ENCODE measurements at regions not wholly inside any gene's neighbourhood (a gene's known extent, or its start where the extent isn't known, plus 50 kb on each side); places are given as distances from the start of the nearest gene placed in this dataset.

GRCh38 chr1:218666263-218666662, 321.1 kb downstream of the TGFB2 start:
- TF ChIP-seq, protein P1, sequence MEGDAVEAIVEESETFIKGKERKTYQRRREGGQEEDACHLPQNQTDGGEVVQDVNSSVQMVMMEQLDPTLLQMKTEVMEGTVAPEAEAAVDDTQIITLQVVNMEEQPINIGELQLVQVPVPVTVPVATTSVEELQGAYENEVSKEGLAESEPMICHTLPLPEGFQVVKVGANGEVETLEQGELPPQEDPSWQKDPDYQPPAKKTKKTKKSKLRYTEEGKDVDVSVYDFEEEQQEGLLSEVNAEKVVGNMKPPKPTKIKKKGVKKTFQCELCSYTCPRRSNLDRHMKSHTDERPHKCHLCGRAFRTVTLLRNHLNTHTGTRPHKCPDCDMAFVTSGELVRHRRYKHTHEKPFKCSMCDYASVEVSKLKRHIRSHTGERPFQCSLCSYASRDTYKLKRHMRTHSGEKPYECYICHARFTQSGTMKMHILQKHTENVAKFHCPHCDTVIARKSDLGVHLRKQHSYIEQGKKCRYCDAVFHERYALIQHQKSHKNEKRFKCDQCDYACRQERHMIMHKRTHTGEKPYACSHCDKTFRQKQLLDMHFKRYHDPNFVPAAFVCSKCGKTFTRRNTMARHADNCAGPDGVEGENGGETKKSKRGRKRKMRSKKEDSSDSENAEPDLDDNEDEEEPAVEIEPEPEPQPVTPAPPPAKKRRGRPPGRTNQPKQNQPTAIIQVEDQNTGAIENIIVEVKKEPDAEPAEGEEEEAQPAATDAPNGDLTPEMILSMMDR (IDR thresholded peaks at IDR 0.05 in 2 of 3, conservative IDR thresholded peaks at IDR 0.05 in 1 of 3; ENCODE audit: borderline replicate concordance in 1 of 3, insufficient read depth in 1 of 3, low read depth in 2 of 3, low read length in 2 of 3) = no peak
- TF ChIP-seq POLR2A (IDR thresholded peaks at IDR 0.05; ENCODE audit: borderline replicate concordance, extremely low read depth, insufficient read depth, insufficient read length) (no peak), SP1 (IDR thresholded peaks at IDR 0.05; ENCODE audit: low read depth) (no peak), RAD21 (IDR thresholded peaks at IDR 0.05; ENCODE audit: low read depth) (no peak)
- TF ChIP-seq, protein P2, sequence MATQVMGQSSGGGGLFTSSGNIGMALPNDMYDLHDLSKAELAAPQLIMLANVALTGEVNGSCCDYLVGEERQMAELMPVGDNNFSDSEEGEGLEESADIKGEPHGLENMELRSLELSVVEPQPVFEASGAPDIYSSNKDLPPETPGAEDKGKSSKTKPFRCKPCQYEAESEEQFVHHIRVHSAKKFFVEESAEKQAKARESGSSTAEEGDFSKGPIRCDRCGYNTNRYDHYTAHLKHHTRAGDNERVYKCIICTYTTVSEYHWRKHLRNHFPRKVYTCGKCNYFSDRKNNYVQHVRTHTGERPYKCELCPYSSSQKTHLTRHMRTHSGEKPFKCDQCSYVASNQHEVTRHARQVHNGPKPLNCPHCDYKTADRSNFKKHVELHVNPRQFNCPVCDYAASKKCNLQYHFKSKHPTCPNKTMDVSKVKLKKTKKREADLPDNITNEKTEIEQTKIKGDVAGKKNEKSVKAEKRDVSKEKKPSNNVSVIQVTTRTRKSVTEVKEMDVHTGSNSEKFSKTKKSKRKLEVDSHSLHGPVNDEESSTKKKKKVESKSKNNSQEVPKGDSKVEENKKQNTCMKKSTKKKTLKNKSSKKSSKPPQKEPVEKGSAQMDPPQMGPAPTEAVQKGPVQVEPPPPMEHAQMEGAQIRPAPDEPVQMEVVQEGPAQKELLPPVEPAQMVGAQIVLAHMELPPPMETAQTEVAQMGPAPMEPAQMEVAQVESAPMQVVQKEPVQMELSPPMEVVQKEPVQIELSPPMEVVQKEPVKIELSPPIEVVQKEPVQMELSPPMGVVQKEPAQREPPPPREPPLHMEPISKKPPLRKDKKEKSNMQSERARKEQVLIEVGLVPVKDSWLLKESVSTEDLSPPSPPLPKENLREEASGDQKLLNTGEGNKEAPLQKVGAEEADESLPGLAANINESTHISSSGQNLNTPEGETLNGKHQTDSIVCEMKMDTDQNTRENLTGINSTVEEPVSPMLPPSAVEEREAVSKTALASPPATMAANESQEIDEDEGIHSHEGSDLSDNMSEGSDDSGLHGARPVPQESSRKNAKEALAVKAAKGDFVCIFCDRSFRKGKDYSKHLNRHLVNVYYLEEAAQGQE (IDR thresholded peaks at IDR 0.05; ENCODE audit: low read depth) = no peak
